COLO668 (cell line): ENCODE measurements at regions not wholly inside any gene's neighbourhood (a gene's known extent, or its start where the extent isn't known, plus 50 kb on each side); places are given as distances from the start of the nearest gene placed in this dataset.

Experiments used
- DNase-seq: peaks from one replicate; lab custom pipeline; 2025; ENCODE audit not compliant: unreplicated experiment; lab: John Stamatoyannopoulos, UW

DNA sequence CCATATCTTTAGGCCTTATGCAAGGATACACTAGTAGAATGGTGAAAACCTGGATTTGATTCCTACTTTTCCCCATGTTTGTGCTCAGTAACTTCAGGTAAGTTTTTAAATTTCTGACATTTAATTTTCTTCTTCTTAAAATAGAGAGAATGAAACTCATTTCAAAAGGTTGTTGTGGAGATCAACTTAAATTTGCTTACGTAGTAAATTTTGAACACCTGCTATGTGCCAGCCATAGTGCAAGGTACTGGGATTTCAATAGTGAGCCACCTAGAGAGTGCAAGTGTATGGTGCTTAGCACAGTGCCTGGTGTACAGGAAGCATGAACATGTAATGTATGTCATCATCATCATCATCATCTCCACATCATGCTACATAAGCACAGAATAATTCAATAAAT lies 73.6 kb upstream of the SMIM36 start:
- DNase-seq = no peak

- no peak for DNase-seq
These were observed 72.9 kb upstream of the SMIM36 start for GRCh38 chr17:55584055-55584685.

GRCh38 chr17:55582897-55583296 lies 71.6 kb upstream of the SMIM36 start:
- no peak for DNase-seq

GRCh38 chr17:55580596-55581133 lies 69.4 kb upstream of the SMIM36 start:
- no peak for DNase-seq

DNA sequence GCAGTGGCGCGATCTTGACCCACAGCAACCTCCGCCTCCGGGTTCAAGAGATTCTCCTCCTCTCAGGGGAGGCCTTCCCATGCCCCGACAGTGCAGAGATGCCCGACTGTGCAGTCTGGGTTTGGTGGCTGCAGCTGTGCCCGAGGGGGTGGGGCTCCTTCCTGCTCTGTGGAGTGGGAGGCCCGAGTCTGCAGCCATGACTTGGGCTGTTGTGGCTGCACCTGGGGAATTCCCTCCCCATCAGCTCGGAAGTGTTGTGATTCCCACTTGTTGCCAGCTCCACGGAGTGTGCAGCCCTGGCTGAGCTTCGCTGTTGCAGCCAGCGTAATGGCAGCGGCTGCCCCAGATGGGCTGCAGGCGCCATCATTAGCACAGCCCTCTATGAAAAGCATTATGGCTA lies 66.4 kb upstream of the SMIM36 start:
- no peak for DNase-seq

- DNase-seq = no peak
These were observed 65.8 kb upstream of the SMIM36 start for GRCh38 chr17:55576996-55577586.

DNA sequence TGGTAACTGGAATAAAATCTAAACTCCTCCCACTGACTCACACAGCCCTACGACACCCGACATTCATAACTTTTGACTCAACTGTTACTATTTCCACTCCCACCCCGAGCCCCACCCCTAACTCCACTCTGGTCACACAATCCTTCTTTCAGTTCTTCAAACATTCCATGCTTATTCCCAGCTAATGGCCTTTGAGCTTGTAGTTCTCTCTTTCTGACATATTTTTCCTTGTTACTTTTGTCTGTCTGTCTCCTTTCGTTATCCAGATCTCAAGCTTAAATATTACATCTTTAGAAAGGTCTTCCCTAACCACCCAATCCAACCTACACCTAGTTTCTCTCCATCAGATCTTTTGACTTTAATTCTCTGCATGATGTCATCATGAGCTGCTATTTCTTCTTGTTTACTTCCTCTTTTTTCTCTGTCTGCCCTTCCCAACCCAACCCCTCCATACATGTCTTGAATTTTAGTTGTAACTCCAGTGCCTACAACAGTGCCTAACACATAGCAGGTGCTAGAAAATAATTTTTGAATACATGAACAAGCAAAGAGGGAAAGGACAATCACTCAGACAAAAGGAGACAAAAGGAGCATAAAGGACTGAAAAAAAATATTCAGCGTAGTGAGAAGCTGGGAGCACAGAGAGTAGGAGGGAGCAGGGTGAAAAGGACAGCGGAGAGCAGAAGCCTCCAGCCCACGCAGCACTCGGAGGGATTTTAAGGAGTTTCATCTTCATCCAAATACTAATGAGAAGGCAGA lies 65.2 kb upstream of the SMIM36 start:
- DNase-seq = no peak

DNA sequence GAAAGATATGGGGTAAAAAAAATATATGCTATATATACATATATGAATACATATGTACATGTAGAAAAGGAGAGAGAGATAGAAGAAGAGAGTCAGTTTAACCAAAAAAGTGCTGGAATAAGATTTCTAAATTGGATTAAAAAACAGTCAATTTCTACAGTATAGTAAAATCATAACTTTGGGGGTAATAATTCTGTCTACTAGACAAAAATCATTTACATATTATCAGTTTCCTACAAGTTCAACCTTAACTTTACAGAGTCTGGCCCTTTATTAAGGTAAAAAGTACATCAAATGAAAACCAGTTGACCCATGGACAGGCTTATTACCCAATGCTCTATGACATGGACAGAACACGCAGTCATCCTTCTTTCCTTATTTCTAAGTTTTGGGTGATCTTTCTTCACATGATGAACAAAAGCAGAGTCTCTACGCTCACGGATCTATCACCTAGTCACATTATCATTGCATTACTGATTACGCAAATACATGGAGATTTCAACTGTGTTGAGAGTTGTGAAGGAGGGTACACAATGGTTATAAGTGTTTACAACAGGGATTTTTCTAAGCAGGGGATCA lies 63.9 kb upstream of the SMIM36 start:
- DNase-seq = no peak

DNA sequence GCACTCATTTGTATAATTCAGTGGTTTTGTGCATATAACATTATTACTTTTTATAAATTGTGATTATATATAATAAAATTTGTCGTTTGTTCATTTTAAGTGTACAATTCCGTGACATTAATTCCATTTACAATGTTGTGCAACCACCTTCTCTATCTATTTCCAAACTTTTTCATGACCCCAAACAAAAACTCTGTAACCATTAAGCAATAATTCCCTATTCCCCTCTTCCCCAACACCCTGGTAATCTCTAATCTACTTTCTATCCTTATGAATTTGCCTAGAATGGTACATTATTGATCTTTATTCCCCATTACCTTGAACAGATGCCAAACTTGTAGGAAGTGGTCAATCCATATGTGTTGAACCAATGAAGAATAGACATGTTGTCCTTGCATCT lies 61.3 kb upstream of the SMIM36 start:
- DNase-seq = no peak

- DNase-seq = no peak
These were observed 60.9 kb upstream of the SMIM36 start for GRCh38 chr17:55572139-55572538.

DNA sequence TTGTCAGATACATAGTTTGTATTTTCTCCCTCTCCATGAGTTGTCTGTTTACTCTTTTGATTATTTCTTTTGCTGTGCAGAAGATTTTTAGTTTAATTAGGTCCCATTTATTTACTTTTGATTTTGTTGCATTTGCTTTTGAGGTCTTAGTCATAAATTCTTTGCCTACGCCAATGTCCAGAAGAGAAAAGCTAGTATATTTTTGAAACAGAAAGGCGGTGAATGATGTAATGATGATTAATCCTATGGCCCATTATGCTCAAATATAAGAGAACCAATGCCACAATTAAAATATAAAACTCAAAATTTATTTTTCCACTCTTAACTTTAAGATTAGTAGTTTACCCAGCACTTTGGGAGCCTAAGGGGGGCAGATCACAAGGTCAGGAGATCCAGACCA lies 59.8 kb upstream of the SMIM36 start:
- DNase-seq = no peak

GRCh38 chr17:55570391-55570790 lies 59.1 kb upstream of the SMIM36 start:
- DNase-seq = no peak

GRCh38 chr17:55567240-55568214 lies 56.3 kb upstream of the SMIM36 start:
- no peak for DNase-seq

- DNase-seq = no peak
These were observed 52.8 kb upstream of the SMIM36 start for GRCh38 chr17:55564081-55564480.

DNA sequence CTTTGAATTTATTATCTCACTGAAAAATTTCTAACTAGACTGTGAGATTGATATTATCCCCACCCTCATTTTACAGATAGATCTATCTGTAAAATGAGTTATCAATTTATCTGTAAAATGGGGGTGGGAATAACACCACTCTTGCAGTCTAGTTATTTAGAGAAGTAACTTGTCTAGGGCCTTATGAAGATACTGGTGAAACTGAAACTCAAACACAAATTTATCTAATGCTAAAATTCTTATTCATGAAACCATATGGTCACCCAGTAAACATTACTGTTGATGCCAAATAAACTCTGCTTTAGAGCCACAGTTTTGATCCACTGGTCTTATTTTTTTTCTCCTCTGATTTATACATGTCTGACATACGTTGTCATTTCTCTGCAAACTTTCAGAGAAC lies 52.1 kb upstream of the SMIM36 start:
- no peak for DNase-seq

DNA sequence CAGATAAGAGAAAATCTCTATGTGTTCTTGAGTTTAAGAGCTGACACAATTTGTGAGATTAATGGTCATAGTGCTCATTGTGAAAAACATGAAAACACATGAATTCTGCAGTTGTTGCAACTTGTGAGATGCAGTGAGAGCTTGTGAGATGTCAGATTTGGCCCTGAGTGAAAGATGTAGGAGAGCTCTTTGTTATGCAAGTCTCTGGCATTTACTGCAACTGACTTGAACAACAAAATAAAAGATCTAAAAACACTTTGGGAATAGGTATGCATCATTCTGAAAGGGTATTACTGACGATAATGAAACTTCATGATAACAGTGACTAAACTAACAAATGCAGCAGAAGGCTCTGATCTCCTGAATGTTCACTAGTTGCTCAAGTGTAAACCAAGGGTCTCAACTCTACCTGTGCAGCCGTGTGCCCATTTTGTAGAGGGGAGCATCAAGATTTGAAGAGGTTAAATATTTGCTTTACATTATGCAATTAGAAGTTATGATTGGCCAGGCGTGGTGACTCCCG lies 50.8 kb upstream of the SMIM36 start:
- DNase-seq = no peak

DNA sequence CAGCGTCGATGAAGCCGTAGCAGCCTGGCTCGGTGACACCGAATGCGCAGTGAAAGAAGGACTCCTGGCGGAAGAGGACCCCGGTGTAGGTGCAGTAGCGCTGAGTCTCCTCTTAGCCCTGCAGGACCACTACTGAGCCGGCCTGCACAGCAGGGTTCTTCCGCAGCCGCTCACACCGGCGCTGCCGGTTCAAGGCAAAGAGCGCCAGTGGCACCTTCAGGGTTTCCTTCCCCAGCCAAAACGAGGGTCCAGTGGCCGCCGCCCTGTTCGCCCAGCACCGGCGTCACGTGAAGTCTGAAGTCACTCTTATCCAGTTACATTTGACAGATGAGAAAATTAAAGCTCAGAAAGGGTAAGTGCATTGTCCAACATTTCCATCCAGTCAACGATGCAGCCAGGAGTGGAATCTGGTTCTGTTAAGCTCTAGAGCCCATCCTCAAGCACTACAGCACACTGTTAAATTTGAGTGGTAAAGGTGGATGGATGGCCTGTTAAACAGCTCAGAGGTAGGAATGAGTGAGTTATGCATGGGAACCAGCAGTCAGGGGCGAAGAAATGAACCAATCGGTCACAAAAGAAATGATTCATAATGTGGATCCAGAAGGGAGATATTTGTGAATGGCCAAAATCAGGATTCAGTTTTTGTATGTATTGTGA lies 50.2 kb upstream of the SMIM36 start:
- no peak for DNase-seq
